ENCODE measurements at regions not wholly inside any gene's neighbourhood (a gene's known extent, or its start where the extent isn't known, plus 50 kb on each side); places are given as distances from the start of the nearest gene placed in this dataset.
A peak's percentile ranks its signal among the peaks of the same experiment; 100 is the strongest.

GRCh38 chr4:114081783-114082182 is 102.3 kb upstream of the ARSJ start:
- no peak for DNase-seq (ENCODE audit: low read depth)
- in situ Hi-C loops (cut with HindIII; ENCODE audit: low pct_unique_long_range_greater_than_20kb, low sequenced_read_pairs): no loop called here

- DNase-seq (ENCODE audit: low read depth): no peak
- in situ Hi-C loops (cut with HindIII; ENCODE audit: low pct_unique_long_range_greater_than_20kb, low sequenced_read_pairs): no loop called here
Measured at GRCh38 chr4:114082348-114082747, 102.9 kb upstream of the ARSJ start.

GRCh38 chr4:114085611-114086345 is 106.3 kb upstream of the ARSJ start:
- no peak for DNase-seq (ENCODE audit: low read depth)

GRCh38 chr4:114087596-114088230 is 108.3 kb upstream of the ARSJ start:
- in situ Hi-C loops (cut with HindIII; ENCODE audit: low pct_unique_long_range_greater_than_20kb, low sequenced_read_pairs): no loop called here
- DNase-seq (ENCODE audit: low read depth): peak; percentile 7

More at GRCh38 chr4:114085611-114086345, 106.3 kb upstream of the ARSJ start:
- in situ Hi-C loops (cut with HindIII; ENCODE audit: low pct_unique_long_range_greater_than_20kb, low sequenced_read_pairs): no loop called here

- in situ Hi-C loops (cut with HindIII; ENCODE audit: low pct_unique_long_range_greater_than_20kb, low sequenced_read_pairs): no loop called here
- no peak for DNase-seq (ENCODE audit: low read depth)
Measured at GRCh38 chr4:114088481-114088880, 109.0 kb upstream of the ARSJ start.

DNA sequence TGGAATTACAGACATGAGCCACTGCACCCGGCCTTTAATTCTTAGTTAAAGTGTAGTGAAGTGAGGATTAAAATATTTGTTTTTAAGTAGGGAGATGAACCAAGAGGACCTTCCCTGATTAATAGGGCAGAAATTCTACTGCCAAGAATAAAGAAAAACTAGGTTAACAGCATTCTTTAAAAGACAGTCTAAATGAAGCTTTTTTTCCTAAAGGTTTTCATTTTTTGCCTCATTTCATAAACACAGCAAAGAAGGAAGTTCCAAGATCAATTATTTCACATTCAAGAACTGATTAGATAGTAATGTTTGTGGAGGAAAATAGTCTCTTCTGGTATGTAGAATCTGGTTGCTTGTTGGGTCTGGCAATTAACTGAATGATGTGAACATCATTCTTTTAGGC is 112.1 kb upstream of the ARSJ start:
- in situ Hi-C loops (cut with HindIII; ENCODE audit: low pct_unique_long_range_greater_than_20kb, low sequenced_read_pairs): no loop called here
- DNase-seq (ENCODE audit: low read depth): no peak

DNA sequence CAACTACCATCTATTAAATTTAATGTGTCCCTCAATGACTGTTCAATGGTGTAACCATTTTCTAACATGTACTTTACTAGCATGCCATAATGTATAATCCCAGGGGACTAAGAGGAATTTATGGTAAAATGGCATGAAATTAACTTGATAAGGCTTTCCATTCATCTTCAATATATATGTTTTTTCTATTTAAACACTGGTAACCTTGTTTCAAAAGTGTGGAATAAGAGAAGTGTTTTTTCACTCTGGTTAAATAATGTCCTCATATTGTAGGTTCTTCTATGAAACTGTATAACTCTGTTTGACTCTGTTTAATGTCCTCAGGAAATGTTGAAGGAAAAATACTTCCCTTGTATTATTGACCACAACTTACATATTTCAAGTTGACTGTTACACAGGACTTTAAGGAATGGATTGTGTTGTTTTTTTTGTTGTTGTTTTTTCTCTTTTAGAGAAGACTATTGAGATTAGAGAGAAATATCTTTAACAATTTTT is 113.8 kb upstream of the ARSJ start:
- DNase-seq (ENCODE audit: low read depth): no peak
- in situ Hi-C loops (cut with HindIII; ENCODE audit: low pct_unique_long_range_greater_than_20kb, low sequenced_read_pairs): no loop called here

GRCh38 chr4:114100288-114101031 is 121.0 kb upstream of the ARSJ start:
- no peak for DNase-seq (ENCODE audit: low read depth)
- in situ Hi-C loops (cut with HindIII; ENCODE audit: low pct_unique_long_range_greater_than_20kb, low sequenced_read_pairs): no loop called here

DNA sequence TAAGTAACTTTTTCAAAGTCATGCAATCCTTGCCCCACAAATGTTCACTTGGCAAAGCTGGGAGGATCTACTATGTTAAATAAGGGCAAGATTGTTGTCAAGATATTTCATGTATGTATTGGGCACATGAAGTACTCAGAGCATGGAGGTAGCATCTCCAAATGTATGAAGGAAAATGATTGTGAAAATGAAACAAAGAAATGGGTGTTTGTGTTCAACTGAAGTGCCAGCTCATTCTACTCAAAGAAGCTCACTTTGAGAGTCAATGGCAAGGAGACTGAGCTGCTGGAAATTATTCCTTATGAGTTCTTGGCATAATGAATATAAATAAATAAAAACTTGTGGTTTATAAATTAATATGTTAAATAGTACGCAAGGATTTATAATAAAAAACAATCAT is 124.5 kb upstream of the ARSJ start:
- in situ Hi-C loops (cut with HindIII; ENCODE audit: low pct_unique_long_range_greater_than_20kb, low sequenced_read_pairs): no loop called here
- no peak for DNase-seq (ENCODE audit: low read depth)

GRCh38 chr4:114108869-114109268 is 129.4 kb upstream of the ARSJ start:
- in situ Hi-C loops (cut with HindIII; ENCODE audit: low pct_unique_long_range_greater_than_20kb, low sequenced_read_pairs): no loop called here

GRCh38 chr4:114109776-114110175 is 130.3 kb upstream of the ARSJ start:
- in situ Hi-C loops (cut with HindIII; ENCODE audit: low pct_unique_long_range_greater_than_20kb, low sequenced_read_pairs): no loop called here
- DNase-seq (ENCODE audit: low read depth): no peak

More at GRCh38 chr4:114108869-114109268, 129.4 kb upstream of the ARSJ start:
- peak; percentile 65 for DNase-seq (ENCODE audit: low read depth)

GRCh38 chr4:114115526-114115925 is 136.1 kb upstream of the ARSJ start:
- DNase-seq (ENCODE audit: low read depth): no peak
- in situ Hi-C loops (cut with HindIII; ENCODE audit: low pct_unique_long_range_greater_than_20kb, low sequenced_read_pairs): no loop called here

DNA sequence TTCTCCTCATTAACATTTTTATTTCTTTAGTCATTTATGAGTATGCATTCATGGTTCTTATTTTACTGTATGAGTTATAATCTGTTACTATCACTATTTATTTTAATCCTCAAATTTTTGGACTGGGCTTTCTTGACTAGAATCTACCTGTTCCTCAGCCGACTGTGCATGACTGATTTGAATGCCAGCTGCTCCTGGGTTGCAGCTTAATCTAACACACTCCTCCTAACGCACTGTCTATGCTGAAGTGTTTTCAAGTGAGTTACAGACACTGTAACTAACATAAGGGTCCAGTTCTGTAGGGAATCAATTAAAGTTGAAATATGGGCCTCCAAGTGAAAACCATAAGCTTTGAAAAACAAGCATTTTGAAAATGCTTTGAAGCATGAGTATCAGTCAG is 137.4 kb upstream of the ARSJ start:
- no peak for DNase-seq (ENCODE audit: low read depth)
- in situ Hi-C loops (cut with HindIII; ENCODE audit: low pct_unique_long_range_greater_than_20kb, low sequenced_read_pairs): no loop called here

DNA sequence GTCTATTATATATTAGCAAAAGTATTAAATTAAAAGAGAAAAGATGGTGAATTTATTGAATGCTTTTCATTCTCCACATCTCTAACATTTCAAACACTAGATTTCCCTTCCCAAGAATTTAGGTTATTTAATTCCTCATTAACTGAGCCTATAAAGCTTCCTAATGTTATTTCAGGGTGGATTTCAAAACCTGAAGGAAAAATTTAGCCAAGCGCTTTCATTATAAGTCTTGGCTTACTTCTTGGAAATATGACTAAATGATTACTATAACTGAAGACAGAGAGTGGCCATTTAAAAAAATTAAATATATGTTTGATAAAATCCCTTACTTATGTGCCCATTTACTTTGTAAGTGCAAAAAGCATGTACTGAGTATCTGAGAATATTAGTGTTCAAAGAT is 141.8 kb upstream of the ARSJ start:
- in situ Hi-C loops (cut with HindIII; ENCODE audit: low pct_unique_long_range_greater_than_20kb, low sequenced_read_pairs): no loop called here
- DNase-seq (ENCODE audit: low read depth): no peak

DNA sequence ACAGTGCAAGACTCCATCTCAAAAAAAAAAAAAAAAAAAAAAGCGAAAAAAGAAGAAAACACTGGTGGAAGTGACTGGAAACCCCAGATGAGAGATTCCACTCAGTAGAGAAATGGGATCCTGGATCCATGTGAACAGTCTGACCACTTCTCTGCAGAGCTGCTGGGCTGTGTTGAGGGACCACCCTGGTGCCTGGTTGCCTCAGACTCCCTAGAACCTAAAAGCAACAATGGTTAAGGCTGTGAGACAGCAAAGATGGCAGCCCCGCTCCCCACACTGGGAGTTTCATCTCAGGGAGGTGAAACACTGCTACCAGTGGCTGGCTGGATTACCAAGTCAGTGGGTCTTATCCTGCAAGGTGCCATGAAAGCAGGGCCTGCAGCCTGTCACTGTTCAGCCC is 152.8 kb upstream of the ARSJ start:
- in situ Hi-C loops (cut with HindIII; ENCODE audit: low pct_unique_long_range_greater_than_20kb, low sequenced_read_pairs): no loop called here

DNA sequence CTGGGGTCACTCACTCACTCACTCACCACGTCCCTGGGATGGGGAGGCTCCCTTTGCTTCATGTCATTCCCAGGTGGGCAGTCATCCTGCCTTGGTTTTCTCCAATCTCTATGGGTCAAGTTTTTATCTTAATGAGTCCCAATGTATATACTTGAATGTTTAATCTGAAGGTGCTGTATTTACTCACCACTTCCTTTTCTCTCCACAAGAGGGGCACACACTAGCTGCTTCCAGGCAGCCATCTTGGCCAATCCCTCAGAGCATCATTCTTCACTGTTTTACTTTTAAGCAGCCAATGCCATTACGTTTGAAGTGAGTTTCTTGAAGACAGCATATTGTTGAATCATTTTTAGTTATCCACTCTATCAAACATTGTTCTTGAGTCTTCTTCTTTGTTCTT is 153.4 kb upstream of the ARSJ start:
- DNase-seq (ENCODE audit: low read depth): no peak
- in situ Hi-C loops (cut with HindIII; ENCODE audit: low pct_unique_long_range_greater_than_20kb, low sequenced_read_pairs): no loop called here

More for the DNA sequence above, 152.8 kb upstream of the ARSJ start:
- DNase-seq (ENCODE audit: low read depth): no peak

- in situ Hi-C loops (cut with HindIII; ENCODE audit: low pct_unique_long_range_greater_than_20kb, low sequenced_read_pairs): no loop called here
- DNase-seq (ENCODE audit: low read depth): no peak
Measured at GRCh38 chr4:114136069-114136468, 156.6 kb upstream of the ARSJ start.

GRCh38 chr4:114137984-114138383 is 158.5 kb upstream of the ARSJ start:
- in situ Hi-C loops (cut with HindIII; ENCODE audit: low pct_unique_long_range_greater_than_20kb, low sequenced_read_pairs): no loop called here
- no peak for DNase-seq (ENCODE audit: low read depth)

DNA sequence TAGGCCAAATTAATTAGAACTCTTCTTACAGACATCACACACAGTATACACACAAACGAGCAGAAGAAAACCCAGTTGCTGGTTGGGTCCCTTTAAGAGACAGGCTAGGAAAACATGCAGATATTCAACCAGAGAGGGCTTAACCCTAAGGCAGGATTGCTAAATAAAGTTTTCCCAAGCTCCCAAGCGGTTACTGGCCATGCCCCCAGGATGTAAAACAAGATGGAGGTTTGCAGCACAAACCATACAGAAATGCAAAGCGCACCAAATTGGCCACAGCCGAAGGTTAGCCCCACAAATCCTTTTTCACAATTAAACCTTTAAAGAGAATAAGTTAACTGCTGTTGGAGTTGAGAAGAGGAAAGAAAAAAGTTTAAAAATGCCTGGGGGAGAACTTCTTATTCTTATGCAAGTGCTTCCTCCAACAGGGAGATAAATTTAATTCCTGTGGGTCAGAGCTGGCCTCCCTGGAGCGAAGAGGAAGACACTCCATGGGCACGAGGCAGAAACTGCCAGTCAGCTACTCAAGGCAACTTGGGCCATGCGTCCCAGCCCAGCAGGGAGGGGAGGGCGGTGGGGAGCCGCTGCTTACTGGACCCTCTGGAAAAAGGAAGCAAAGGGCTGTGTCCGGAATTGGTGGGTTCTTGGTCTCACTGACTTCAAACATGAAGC is 167.6 kb upstream of the ARSJ start:
- in situ Hi-C loops (cut with HindIII; ENCODE audit: low pct_unique_long_range_greater_than_20kb, low sequenced_read_pairs): no loop called here
- no peak for DNase-seq (ENCODE audit: low read depth)

Data from Caki2 (cell line).